ENCODE measurements at regions not wholly inside any gene's neighbourhood (a gene's known extent, or its start where the extent isn't known, plus 50 kb on each side); places are given as distances from the start of the nearest gene placed in this dataset.
"Not testable (repeated sequence)": the region's sequence is repeated elsewhere in the genome, so short reads cannot be mapped to it uniquely, and the experiment has no call there.

GRCh38 chr7:142483659-142484317, 225.9 kb upstream of the PRSS58 start:
- H3K36me3 Mint-ChIP-seq (ENCODE audit: low read depth), result no peaks in the 10 kb centered on the region
- no peak for DNase-seq
- H3K4me1 Mint-ChIP-seq (ENCODE audit: low read depth), result peaks cover 28% of the 10 kb centered on the region
- no peak overlapping the region for H3K27ac Mint-ChIP-seq
- peaks cover 8% of the 10 kb centered on the region for H3K27me3 Mint-ChIP-seq (ENCODE audit: insufficient read depth)
- no peak overlapping the region for H3K4me3 Mint-ChIP-seq
- H3K9me3 Mint-ChIP-seq, result no peaks in the 10 kb centered on the region
- peak; percentile 50 for TF ChIP-seq CTCF (IDR thresholded peaks at IDR 0.05)

GRCh38 chr7:142482891-142483658, 225.2 kb upstream of the PRSS58 start:
- TF ChIP-seq CTCF (IDR thresholded peaks at IDR 0.05), result peak; percentile 88
- DNase-seq, result peak; percentile 36
- peaks cover 35% of the 10 kb centered on the region for H3K4me1 Mint-ChIP-seq (ENCODE audit: low read depth)
- H3K9me3 Mint-ChIP-seq, result no peaks in the 10 kb centered on the region
- no peak overlapping the region for H3K27ac Mint-ChIP-seq
- no peaks in the 10 kb centered on the region for H3K36me3 Mint-ChIP-seq (ENCODE audit: low read depth)
- no peak overlapping the region for H3K4me3 Mint-ChIP-seq
- H3K27me3 Mint-ChIP-seq (ENCODE audit: insufficient read depth), result peaks cover 5% of the 10 kb centered on the region; the same call in 1 of the 2 replicates

- Mint-ChIP-seq H3K27me3 (ENCODE audit: insufficient read depth) (peaks cover 2% of the 10 kb centered on the region; the same call in 1 of the 2 replicates), H3K9me3 (no peaks in the 10 kb centered on the region)
These were observed 223.7 kb upstream of the PRSS58 start for GRCh38 chr7:142481548-142481947.

GRCh38 chr7:142478479-142479220, 220.8 kb upstream of the PRSS58 start:
- Mint-ChIP-seq H3K36me3 (ENCODE audit: low read depth) (no peaks in the 10 kb centered on the region), H3K27ac (no peak overlapping the region), H3K4me3 (peak overlapping the region; percentile 14; the same call in 1 of the 2 replicates), H3K4me1 (ENCODE audit: low read depth) (peaks cover 64% of the 10 kb centered on the region), H3K9me3 (no peaks in the 10 kb centered on the region), H3K27me3 (ENCODE audit: insufficient read depth) (no peaks in the 10 kb centered on the region)
- peak; percentile 63 for DNase-seq
- peak; percentile 91 for TF ChIP-seq CTCF (IDR thresholded peaks at IDR 0.05)

More at GRCh38 chr7:142481548-142481947, 223.7 kb upstream of the PRSS58 start:
- Mint-ChIP-seq H3K4me1 (ENCODE audit: low read depth) (peaks cover 51% of the 10 kb centered on the region), H3K4me3 (no peak overlapping the region), H3K27ac (no peak overlapping the region), H3K36me3 (ENCODE audit: low read depth) (no peaks in the 10 kb centered on the region)
- TF ChIP-seq CTCF (IDR thresholded peaks at IDR 0.05), result peak; percentile 68
- peak; percentile 41 for DNase-seq

- H3K4me1 Mint-ChIP-seq (ENCODE audit: low read depth), result peaks cover 61% of the 10 kb centered on the region
- H3K9me3 Mint-ChIP-seq; H3K27ac Mint-ChIP-seq; DNase-seq; H3K4me3 Mint-ChIP-seq; H3K27me3 Mint-ChIP-seq (ENCODE audit: insufficient read depth); H3K36me3 Mint-ChIP-seq (ENCODE audit: low read depth): not testable (repeated sequence)
These were observed 219.9 kb upstream of the PRSS58 start for GRCh38 chr7:142477801-142478200.
